ENCODE measurements at regions not wholly inside any gene's neighbourhood (a gene's known extent, or its start where the extent isn't known, plus 50 kb on each side); places are given as distances from the start of the nearest gene placed in this dataset.

DNA sequence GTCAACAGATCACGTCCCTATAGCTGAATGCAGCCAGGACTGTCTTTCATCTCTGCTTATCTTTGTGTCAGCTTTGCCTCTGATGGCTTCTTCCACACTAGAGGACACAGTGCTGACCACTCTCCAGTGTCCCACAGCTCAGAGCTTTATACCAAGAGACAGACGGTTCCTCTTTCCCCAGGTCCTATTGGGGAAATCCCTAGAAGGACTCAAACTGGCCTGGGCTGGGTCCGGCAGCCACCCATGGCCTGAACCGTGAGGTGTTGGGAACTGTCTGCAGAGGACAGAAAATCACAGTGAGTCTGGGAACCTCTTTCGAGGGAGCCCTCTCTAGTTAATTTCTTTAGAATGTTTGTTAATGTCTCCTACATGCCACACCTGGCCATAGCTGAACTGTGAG lies 68.3 kb upstream of the SHB start:
- no peaks in the 10 kb centered on the region for H3K4me1 Mint-ChIP-seq
- CTCF ChIA-PET = no interaction called here
- ATAC-seq (ENCODE audit: low read depth) = no peak
- intact Hi-C loops (cut with micrococcal nuclease) = no loop called here
- TF ChIP-seq CTCF (IDR thresholded peaks at IDR 0.05) = no peak
- POLR2A ChIA-PET = no interaction called here
- no peak for DNase-seq
- H3K36me3 Mint-ChIP-seq (ENCODE audit: low read depth) = no peaks in the 10 kb centered on the region
- H3K4me3 Mint-ChIP-seq = no peak overlapping the region
- H3K27me3 Mint-ChIP-seq = peaks cover 25% of the 10 kb centered on the region
- H3K27ac Mint-ChIP-seq = no peak overlapping the region
- no peaks in the 10 kb centered on the region for H3K9me3 Mint-ChIP-seq

- intact Hi-C loops (cut with micrococcal nuclease) = no loop called here
- ChIA-PET CTCF (no interaction called here), POLR2A (no interaction called here)
- DNase-seq (no peak), ATAC-seq (ENCODE audit: low read depth) (no peak)
- no peak for TF ChIP-seq CTCF (IDR thresholded peaks at IDR 0.05)
- H3K9me3 Mint-ChIP-seq = no peaks in the 10 kb centered on the region
- no peak overlapping the region for H3K27ac Mint-ChIP-seq
- H3K27me3 Mint-ChIP-seq = peaks cover 18% of the 10 kb centered on the region
- no peak overlapping the region for H3K4me3 Mint-ChIP-seq
- no peaks in the 10 kb centered on the region for H3K4me1 Mint-ChIP-seq
- no peaks in the 10 kb centered on the region for H3K36me3 Mint-ChIP-seq (ENCODE audit: low read depth)
Observed at GRCh38 chr9:38136386-38136785, 67.4 kb upstream of the SHB start.

DNA sequence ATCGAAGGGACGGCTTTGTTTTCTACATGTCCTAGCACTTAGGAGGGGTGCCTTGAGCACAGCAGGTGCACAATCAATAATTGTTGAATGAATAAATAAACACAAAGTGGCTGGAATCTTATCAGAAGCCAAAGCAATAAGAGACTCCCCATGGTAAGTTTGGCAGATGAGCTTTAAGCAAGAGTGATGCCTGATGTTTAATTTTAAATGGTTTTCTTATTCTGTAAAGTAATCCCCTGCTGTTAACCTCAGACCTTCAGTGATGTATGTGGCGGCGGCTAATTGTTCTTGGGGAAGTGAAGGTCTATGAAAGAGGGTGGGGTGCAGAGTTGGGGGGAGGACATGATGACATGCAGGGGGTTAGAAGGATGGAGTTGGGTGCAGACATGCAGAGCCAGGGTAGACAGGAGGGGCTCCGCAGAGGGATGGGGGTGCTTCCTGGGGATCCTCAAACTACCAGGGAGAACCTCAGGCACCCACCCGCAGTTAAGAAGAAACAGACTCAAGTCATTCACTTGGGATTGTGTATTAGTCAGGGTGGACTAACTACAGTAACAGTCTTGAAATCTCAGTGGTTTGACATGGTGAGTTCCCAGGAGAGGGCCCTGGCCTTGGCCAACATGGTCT lies 65.7 kb upstream of the SHB start:
- ATAC-seq (ENCODE audit: low read depth) = no peak
- H3K27ac Mint-ChIP-seq = no peak overlapping the region
- H3K27me3 Mint-ChIP-seq = peaks cover 4% of the 10 kb centered on the region
- ChIA-PET POLR2A (no interaction called here), CTCF (no interaction called here)
- no peaks in the 10 kb centered on the region for H3K9me3 Mint-ChIP-seq
- intact Hi-C loops (cut with micrococcal nuclease) = no loop called here
- no peaks in the 10 kb centered on the region for H3K4me1 Mint-ChIP-seq
- no peaks in the 10 kb centered on the region for H3K36me3 Mint-ChIP-seq (ENCODE audit: low read depth)
- no peak for DNase-seq
- TF ChIP-seq CTCF (IDR thresholded peaks at IDR 0.05) = no peak
- no peak overlapping the region for H3K4me3 Mint-ChIP-seq

- ChIA-PET CTCF (no interaction called here), POLR2A (no interaction called here)
- ATAC-seq (ENCODE audit: low read depth) (no peak), DNase-seq (no peak)
- Mint-ChIP-seq H3K9me3 (no peaks in the 10 kb centered on the region), H3K4me3 (no peak overlapping the region), H3K27ac (no peak overlapping the region), H3K36me3 (ENCODE audit: low read depth) (no peaks in the 10 kb centered on the region), H3K4me1 (no peaks in the 10 kb centered on the region), H3K27me3 (peaks cover 3% of the 10 kb centered on the region)
- TF ChIP-seq CTCF (IDR thresholded peaks at IDR 0.05) = no peak
- intact Hi-C loops (cut with micrococcal nuclease) = no loop called here
Observed at GRCh38 chr9:38133595-38133994, 64.6 kb upstream of the SHB start.

DNA sequence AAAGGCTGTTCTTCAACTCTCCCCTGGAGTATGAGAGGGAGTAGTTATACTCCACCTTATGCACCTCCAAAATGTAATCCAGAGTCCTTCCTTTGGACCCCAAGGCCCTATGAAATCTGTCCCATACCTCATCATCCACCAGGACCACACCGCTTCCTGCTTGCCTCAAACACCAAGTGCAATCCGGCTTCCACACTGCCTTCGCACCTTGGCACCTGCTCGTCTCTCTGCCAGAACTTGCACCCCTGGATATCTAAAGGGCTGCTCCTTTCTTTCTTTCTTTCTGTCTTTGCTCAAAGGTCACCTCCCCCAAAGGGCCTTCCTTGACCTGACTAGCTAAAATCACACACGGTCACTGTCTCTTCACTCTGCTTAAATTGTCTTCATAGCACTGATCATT lies 63.9 kb upstream of the SHB start:
- H3K4me1 Mint-ChIP-seq = no peaks in the 10 kb centered on the region
- no peak for ATAC-seq (ENCODE audit: low read depth)
- peaks cover 3% of the 10 kb centered on the region for H3K27me3 Mint-ChIP-seq
- ChIA-PET POLR2A (no interaction called here), CTCF (no interaction called here)
- no peak overlapping the region for H3K4me3 Mint-ChIP-seq
- no peak overlapping the region for H3K27ac Mint-ChIP-seq
- no peak for TF ChIP-seq CTCF (IDR thresholded peaks at IDR 0.05)
- intact Hi-C loops (cut with micrococcal nuclease) = no loop called here
- DNase-seq = no peak
- H3K9me3 Mint-ChIP-seq = no peaks in the 10 kb centered on the region
- H3K36me3 Mint-ChIP-seq (ENCODE audit: low read depth) = no peaks in the 10 kb centered on the region
